Spleen (tissue), 11 donors: ENCODE measurements at regions not wholly inside any gene's neighbourhood (a gene's known extent, or its start where the extent isn't known, plus 50 kb on each side); places are given as distances from the start of the nearest gene placed in this dataset.
"Not testable (repeated sequence)": the region's sequence is repeated elsewhere in the genome, so short reads cannot be mapped to it uniquely, and the experiment has no call there.

ENCODE experiments used
- DNase-seq: peaks from one replicate; pipeline ENCODE4 v3.0.0-alpha.2; 2020
- H3K27ac ChIP-seq, 8 donors: fragments of 200-600 bp; sonication (generic) in 7 of 8; 1 replicate in 4 of 8; 2 replicates in 4 of 8; pipeline versions ENCODE4 v1.5.0 to v1.8.0; 2016 to 2021; ENCODE audit warnings: inconsistent platforms in 4 of 8, mild to moderate bottlenecking in 4 of 8, moderate library complexity in 1 of 8
- H3K27me3 ChIP-seq, 7 donors: fragments of 200-600 bp; sonication (generic) in 6 of 7; replicated peaks in 1 of 7; 1 replicate in 4 of 7; 2 replicates in 3 of 7; pipeline versions ENCODE4 v1.5.0 to v1.8.0; 2016 to 2021; ENCODE audit warnings: inconsistent platforms in 3 of 7, mild to moderate bottlenecking in 1 of 7
- H3K36me3 ChIP-seq, 6 donors: fragments of 200-600 bp; sonication (generic) in 5 of 6; 1 replicate in 4 of 6; 2 replicates in 2 of 6; pipeline versions ENCODE4 v1.5.0 to v1.8.0; 2016 to 2021; ENCODE audit warnings: inconsistent platforms in 2 of 6
- H3K4me1 ChIP-seq, 6 donors: fragments of 200-600 bp; sonication (generic) in 5 of 6; 1 replicate in 3 of 6; 2 replicates in 3 of 6; pipeline versions ENCODE4 v1.5.0 to v1.8.0; 2016 to 2021; ENCODE audit warnings: inconsistent platforms in 3 of 6
- H3K4me3 ChIP-seq, 8 donors: fragments of 200-600 bp; sonication (generic) in 7 of 8; 1 replicate in 4 of 8; 2 replicates in 4 of 8; pipeline versions ENCODE4 v1.5.0 to v1.8.0; 2016 to 2021; ENCODE audit warnings: inconsistent platforms in 4 of 8, mild to moderate bottlenecking in 4 of 8, moderate library complexity in 2 of 8
- H3K9me3 ChIP-seq, 8 donors: fragments of 200-600 bp; sonication (generic) in 7 of 8; 1 replicate in 4 of 8; 2 replicates in 4 of 8; pipeline versions ENCODE4 v1.5.0 to v1.8.0; 2016 to 2021; ENCODE audit warnings: inconsistent platforms in 4 of 8
- POLR2A ChIP-seq, 3 donors: fragments of 450-650 bp; IDR thresholded peaks; one replicate each; pipeline ENCODE4 v1.5.1; 2017; ENCODE audit warnings: antibody characterized with exemption in 3 of 3, mild to moderate bottlenecking in 1 of 3
- POLR2AphosphoS5 ChIP-seq, 3 donors: sonication (generic); formaldehyde crosslinking; IDR thresholded peaks; one replicate each; pipeline ENCODE4 v1.5.1; 2017; ENCODE audit warnings: antibody characterized with exemption in 3 of 3
- WGBS, 5 donors: extraction: QIAGEN DNeasy Blood & Tissue Kit in 3 of 5; methylation state at CpG; one replicate each; pipeline versions ENCODE4 v1.1.5 to v1.1.7; 2013 to 2018; 5-methylcytosine and 5-hydroxymethylcytosine counted together
- intact Hi-C: fragments of 100-400 bp; cut with DNase I; formaldehyde crosslinking; loops from one replicate; pipeline ENCODE4 v1.15.0; 2023; ENCODE audit warnings: low total_unique reads
- TF ChIP-seq, protein P1 (sequence below), 11 experiments: fragments of 200-600 bp in 7 of 11; fragments of 450-650 bp in 4 of 11; sonication (generic) in 4 of 11; IDR thresholded peaks in 8 of 11; conservative IDR thresholded peaks in 3 of 11; 1 replicate in 7 of 11; 2 replicates in 4 of 11; pipeline versions ENCODE4 v1.4.0 to v1.8.0; 2016 to 2021; ENCODE audit warnings: antibody characterized with exemption in 11 of 11, inconsistent platforms in 4 of 11, mild to moderate bottlenecking in 1 of 11
- donor health status: healthy with polysubstance abuse.
- donor health status: DM: no; HTN: no; CAD: no; lungs with moderate emphysema.
- donor health status: DM: no; HTN: no; CAD: no.
- donor health status: Bipolar disorder and iron deficiency.
- donor health status: healthy.
- donor health status: DM: no; HTN: no; CAD: no.
- donor health status: DM: yes; HTN: yes; CAD: no.

DNA sequence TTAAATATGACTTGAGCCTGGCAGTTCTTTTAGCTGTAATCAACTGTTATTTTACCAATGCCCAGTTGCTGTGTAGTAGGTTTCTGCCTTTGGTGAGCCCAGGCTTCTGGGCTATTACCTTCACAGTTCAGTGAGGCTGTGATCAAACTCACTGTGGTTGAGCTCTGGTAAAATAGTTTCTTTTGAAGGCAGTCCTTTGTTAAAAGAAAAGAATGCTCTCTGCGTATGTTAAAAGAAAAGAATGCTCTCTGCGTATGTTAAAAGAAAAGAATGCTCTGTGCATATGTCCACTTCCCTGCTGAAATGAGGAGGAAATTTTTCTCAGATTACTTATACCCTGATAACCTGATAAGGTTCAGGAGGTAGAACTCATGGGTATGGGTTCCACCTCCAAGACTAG lies 244.3 kb downstream of the RNF144A start:
- Histone ChIP-seq H3K36me3 (no peaks in the 10 kb centered on the region), H3K4me3 (no peak overlapping the region), H3K4me1 (no peaks in the 10 kb centered on the region), H3K27me3 (no peaks in the 10 kb centered on the region), H3K27ac (no peak overlapping the region), H3K9me3 (peaks cover 0 to 12% (median 0%) of the 10 kb centered on the region in 8 donors)
- no peak for DNase-seq
- TF ChIP-seq, protein P1, sequence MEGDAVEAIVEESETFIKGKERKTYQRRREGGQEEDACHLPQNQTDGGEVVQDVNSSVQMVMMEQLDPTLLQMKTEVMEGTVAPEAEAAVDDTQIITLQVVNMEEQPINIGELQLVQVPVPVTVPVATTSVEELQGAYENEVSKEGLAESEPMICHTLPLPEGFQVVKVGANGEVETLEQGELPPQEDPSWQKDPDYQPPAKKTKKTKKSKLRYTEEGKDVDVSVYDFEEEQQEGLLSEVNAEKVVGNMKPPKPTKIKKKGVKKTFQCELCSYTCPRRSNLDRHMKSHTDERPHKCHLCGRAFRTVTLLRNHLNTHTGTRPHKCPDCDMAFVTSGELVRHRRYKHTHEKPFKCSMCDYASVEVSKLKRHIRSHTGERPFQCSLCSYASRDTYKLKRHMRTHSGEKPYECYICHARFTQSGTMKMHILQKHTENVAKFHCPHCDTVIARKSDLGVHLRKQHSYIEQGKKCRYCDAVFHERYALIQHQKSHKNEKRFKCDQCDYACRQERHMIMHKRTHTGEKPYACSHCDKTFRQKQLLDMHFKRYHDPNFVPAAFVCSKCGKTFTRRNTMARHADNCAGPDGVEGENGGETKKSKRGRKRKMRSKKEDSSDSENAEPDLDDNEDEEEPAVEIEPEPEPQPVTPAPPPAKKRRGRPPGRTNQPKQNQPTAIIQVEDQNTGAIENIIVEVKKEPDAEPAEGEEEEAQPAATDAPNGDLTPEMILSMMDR (IDR thresholded peaks at IDR 0.05 in 8 of 11, conservative IDR thresholded peaks at IDR 0.05 in 3 of 11), result no peak
- TF ChIP-seq POLR2AphosphoS5 (IDR thresholded peaks at IDR 0.05), result no peak
- no peak for TF ChIP-seq POLR2A (IDR thresholded peaks at IDR 0.05)
- intact Hi-C loops, result no loop called here
- 80 to 93% (median 92%) methylated on average over 2 of the region's 2 CpGs for WGBS, 5 donors

DNA sequence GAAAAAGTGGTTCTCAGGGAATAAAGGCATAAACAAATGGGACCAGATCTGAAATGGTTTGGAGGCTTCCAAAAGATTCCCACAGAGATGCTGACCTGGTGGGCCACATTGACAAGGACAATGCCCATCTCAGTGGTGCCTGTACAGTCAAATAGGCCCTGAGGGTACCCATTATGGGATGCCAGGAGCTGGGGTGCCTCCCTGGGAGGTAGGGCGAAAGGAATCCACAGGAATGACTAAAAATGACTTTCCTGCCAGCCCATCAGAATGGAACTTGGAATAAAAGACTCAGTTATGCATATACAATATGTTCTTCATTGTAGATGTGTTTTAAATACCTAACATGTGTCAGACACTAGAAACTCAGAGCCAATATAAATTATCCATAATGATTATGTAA lies 248.5 kb downstream of the RNF144A start:
- TF ChIP-seq POLR2AphosphoS5 (IDR thresholded peaks at IDR 0.05) (no peak), POLR2A (IDR thresholded peaks at IDR 0.05) (no peak)
- TF ChIP-seq, protein P1 (IDR thresholded peaks at IDR 0.05 in 8 of 11, conservative IDR thresholded peaks at IDR 0.05 in 3 of 11), result no peak
- Histone ChIP-seq H3K4me3 (no peak overlapping the region), H3K36me3 (no peaks in the 10 kb centered on the region), H3K9me3 (peaks cover 0 to 4% (median 0%) of the 10 kb centered on the region in 8 donors), H3K27me3 (no peaks in the 10 kb centered on the region), H3K4me1 (no peaks in the 10 kb centered on the region), H3K27ac (no peak overlapping the region)
- 68 to 87% (median 81%) methylated on average over 1 of the region's 1 CpG for WGBS, 5 donors
- intact Hi-C loops, result no loop called here
- no peak for DNase-seq

DNA sequence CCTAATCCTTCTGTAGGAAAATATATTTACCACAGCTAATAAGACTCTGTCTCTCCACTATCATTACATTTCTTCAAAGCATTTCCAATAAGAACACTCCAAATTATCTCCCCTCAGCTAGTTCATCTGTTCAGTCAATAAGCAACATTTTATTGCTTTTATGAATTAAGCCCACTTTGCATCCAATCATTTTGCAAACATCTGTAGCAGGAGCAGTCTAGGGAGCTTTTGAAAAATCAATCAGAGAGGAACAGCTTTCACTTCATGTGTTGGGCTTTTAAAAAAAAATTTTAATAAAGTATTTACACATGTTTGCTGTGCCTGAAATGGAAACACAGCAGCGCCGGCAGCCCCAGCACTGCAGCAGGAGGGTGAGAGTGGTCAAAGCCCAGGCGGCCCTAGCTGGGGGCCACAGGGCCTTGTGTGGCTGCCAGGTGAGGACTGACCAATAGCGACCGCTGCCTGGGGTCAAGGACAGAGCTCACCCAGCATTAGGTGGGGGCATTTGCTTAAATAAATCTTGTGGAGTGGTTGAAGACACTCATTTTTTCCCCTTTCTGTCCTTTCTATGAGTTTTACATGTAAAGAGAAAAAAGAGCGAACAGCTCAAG lies 250.7 kb downstream of the RNF144A start:
- H3K9me3 ChIP-seq, result no peaks in the 10 kb centered on the region
- TF ChIP-seq, protein P1 (IDR thresholded peaks at IDR 0.05 in 8 of 11, conservative IDR thresholded peaks at IDR 0.05 in 3 of 11), result no peak
- no peak for TF ChIP-seq POLR2AphosphoS5 (IDR thresholded peaks at IDR 0.05)
- TF ChIP-seq POLR2A (IDR thresholded peaks at IDR 0.05), result no peak
- no peaks in the 10 kb centered on the region for H3K27me3 ChIP-seq
- no peaks in the 10 kb centered on the region for H3K4me1 ChIP-seq
- no peaks in the 10 kb centered on the region for H3K36me3 ChIP-seq
- WGBS, 5 donors, result 87 to 95% (median 90%) methylated on average over 6 of the region's 6 CpGs
- DNase-seq, result no peak
- intact Hi-C loops, result no loop called here
- no peak overlapping the region for H3K27ac ChIP-seq
- no peak overlapping the region for H3K4me3 ChIP-seq

DNA sequence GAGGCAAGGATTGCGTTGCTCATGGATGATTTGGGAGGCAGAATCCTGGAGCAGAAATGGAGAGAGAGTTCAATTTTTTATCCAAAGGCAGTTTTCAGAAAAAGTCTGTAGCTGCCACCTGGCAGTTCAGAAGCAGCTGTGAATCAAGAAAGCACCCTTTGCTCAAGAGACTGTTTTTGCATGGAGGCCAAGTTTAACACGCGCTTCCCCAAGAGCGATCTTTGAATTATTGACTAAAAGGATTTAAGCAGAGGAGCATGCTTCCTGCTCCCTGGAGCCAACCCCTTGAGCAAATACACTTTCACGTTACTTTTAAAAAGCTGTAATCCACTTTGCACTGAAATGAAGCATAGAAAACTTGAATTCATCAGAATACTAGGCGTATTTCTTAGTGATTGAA lies 252.4 kb downstream of the RNF144A start:
- TF ChIP-seq, protein P1 (IDR thresholded peaks at IDR 0.05 in 8 of 11, conservative IDR thresholded peaks at IDR 0.05 in 3 of 11), result no peak
- TF ChIP-seq POLR2AphosphoS5 (IDR thresholded peaks at IDR 0.05) (no peak), POLR2A (IDR thresholded peaks at IDR 0.05) (no peak)
- no peak overlapping the region for H3K4me3 ChIP-seq
- no peak for DNase-seq
- no peaks in the 10 kb centered on the region for H3K36me3 ChIP-seq
- no peaks in the 10 kb centered on the region for H3K9me3 ChIP-seq
- no peaks in the 10 kb centered on the region for H3K27me3 ChIP-seq
- H3K4me1 ChIP-seq, result no peaks in the 10 kb centered on the region
- WGBS, 5 donors, result 90 to 95% (median 92%) methylated on average over 6 of the region's 6 CpGs
- no peak overlapping the region for H3K27ac ChIP-seq
- intact Hi-C loops, result no loop called here

DNA sequence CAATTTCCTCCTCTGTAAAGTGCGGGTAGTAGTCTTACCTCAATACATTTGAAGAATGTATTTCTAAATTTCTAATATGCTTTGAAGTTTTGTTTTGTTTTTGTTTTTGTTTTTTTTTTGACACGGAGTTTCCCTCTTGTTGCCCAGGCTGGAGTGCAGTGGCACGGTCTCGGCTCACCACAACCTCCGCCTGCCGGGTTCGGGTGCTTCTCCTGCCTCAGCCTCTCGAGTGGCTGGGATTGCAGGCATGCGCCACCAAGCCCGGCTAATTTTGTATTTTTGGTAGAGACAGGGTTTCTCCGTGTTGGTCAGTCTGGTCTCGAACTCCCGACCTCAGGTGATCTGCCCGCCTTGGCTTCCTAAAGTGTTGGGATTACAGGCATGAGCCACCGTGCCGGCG lies 261.8 kb downstream of the RNF144A start:
- H3K27ac ChIP-seq, DNase-seq: not testable (repeated sequence)
- 95 to 99% (median 97%) methylated on average over 17 of the region's 17 CpGs for WGBS, 5 donors

More for the DNA sequence above, 261.8 kb downstream of the RNF144A start:
- H3K36me3 ChIP-seq, H3K4me3 ChIP-seq, H3K9me3 ChIP-seq, H3K27me3 ChIP-seq, intact Hi-C loops, H3K4me1 ChIP-seq: not testable (repeated sequence)
